Smooth muscle cell (in vitro differentiated cells): ENCODE measurements at regions not wholly inside any gene's neighbourhood (a gene's known extent, or its start where the extent isn't known, plus 50 kb on each side); places are given as distances from the start of the nearest gene placed in this dataset.

Source experiments
- DNase-seq: peaks from one replicate; lab custom pipeline; 2025; ENCODE audit not compliant: unreplicated experiment; lab: John Stamatoyannopoulos, UW
- H2AFZ ChIP-seq: fragments of 200-600 bp; sonication (generic); 2 replicates; pipeline ENCODE4 v1.6.0; 2016; ENCODE audit warnings: antibody characterized with exemption, low read depth, mild to moderate bottlenecking
- H3F3A ChIP-seq: fragments of 200-600 bp; sonication (generic); 2 replicates; pipeline ENCODE4 v1.6.0; 2017; ENCODE audit warnings: antibody characterized with exemption, low read depth
- H3K27ac ChIP-seq: fragments of 200-600 bp; sonication (generic); 2 replicates; pipeline ENCODE4 v1.5.1; 2016; ENCODE audit warnings: low read depth, mild to moderate bottlenecking
- H3K27me3 ChIP-seq: fragments of 200-600 bp; sonication (generic); 2 replicates; pipeline ENCODE4 v1.6.1; 2016; ENCODE audit warnings: low read depth, mild to moderate bottlenecking
- H3K36me3 ChIP-seq: fragments of 200-600 bp; sonication (generic); 2 replicates; pipeline ENCODE4 v1.5.1; 2016; ENCODE audit warnings: low read depth
- H3K4me1 ChIP-seq: fragments of 200-600 bp; sonication (generic); 2 replicates; pipeline ENCODE4 v1.5.1; 2016; ENCODE audit warnings: low read depth
- H3K4me2 ChIP-seq: fragments of 200-600 bp; sonication (generic); 2 replicates; pipeline ENCODE4 v1.6.0; 2016; ENCODE audit warnings: mild to moderate bottlenecking
- H3K4me3 ChIP-seq: fragments of 200-600 bp; sonication (generic); 2 replicates; pipeline ENCODE4 v1.5.1; 2016; ENCODE audit warnings: mild to moderate bottlenecking
- H3K79me2 ChIP-seq: fragments of 200-600 bp; sonication (generic); 2 replicates; pipeline ENCODE4 v1.6.0; 2016; ENCODE audit warnings: low read depth, mild to moderate bottlenecking
- H3K9ac ChIP-seq: fragments of 200-600 bp; sonication (generic); 2 replicates; pipeline ENCODE4 v1.6.0; 2016; ENCODE audit warnings: low read depth
- H3K9me3 ChIP-seq: fragments of 200-600 bp; sonication (generic); replicated peaks from 2 replicates; pipeline ENCODE4 v1.5.1; 2016; ENCODE audit warnings: low read depth
- H4K20me1 ChIP-seq: fragments of 200-600 bp; sonication (generic); 2 replicates; pipeline ENCODE4 v1.6.0; 2016; ENCODE audit warnings: low read depth
- WGBS: methylation state at CpG from one replicate; pipeline ENCODE4 v1.1.7; 2016; ENCODE audit warnings: low lambda C conversion rate; 5-methylcytosine and 5-hydroxymethylcytosine counted together
- TF ChIP-seq, protein P1 (sequence below): fragments of 200-600 bp; sonication (generic); IDR thresholded peaks from 2 replicates; pipeline ENCODE4 v1.5.1; 2017; ENCODE audit warnings: borderline replicate concordance, mild to moderate bottlenecking, antibody characterized with exemption; ENCODE audit not compliant: insufficient read depth, poor library complexity, severe bottlenecking

DNA sequence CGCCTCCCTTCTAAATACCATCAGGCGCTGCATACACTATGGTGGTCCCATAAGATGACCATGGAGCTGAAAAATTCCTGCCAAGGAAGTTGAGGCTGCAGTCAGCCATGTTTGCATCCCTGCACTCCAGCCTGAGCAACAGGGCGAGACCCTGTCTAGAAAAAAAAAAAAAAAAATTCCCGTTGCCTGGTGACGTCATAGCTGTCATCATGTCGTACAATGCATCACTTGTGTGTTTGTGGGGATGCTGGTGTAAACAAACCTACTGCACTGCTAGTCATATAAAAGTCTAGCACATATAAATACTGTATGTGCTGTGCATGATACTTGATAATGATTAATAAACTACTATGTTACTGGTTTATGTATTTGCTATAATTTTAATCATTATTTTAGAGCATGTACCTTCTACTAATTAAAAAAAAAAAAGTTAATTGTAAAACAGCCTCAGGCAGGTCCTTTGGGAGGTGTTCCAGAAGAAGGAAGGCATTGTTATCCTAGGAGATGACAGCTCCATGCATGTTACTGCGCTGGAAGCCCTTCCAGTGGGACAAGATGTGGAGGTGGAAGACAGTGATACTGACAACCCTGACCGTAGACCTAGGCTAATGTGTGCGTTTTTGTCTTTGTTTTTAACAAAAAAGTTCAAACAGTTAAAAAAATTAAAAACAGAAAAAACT lies 132.6 kb downstream of the BANF2 start:
- TF ChIP-seq, protein P1, sequence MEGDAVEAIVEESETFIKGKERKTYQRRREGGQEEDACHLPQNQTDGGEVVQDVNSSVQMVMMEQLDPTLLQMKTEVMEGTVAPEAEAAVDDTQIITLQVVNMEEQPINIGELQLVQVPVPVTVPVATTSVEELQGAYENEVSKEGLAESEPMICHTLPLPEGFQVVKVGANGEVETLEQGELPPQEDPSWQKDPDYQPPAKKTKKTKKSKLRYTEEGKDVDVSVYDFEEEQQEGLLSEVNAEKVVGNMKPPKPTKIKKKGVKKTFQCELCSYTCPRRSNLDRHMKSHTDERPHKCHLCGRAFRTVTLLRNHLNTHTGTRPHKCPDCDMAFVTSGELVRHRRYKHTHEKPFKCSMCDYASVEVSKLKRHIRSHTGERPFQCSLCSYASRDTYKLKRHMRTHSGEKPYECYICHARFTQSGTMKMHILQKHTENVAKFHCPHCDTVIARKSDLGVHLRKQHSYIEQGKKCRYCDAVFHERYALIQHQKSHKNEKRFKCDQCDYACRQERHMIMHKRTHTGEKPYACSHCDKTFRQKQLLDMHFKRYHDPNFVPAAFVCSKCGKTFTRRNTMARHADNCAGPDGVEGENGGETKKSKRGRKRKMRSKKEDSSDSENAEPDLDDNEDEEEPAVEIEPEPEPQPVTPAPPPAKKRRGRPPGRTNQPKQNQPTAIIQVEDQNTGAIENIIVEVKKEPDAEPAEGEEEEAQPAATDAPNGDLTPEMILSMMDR, result no peak
- DNase-seq, result no peak
- WGBS, result 80% methylated on average over 9 of the region's 9 CpGs
- Histone ChIP-seq H3K4me1 (peaks cover 14% of the 10 kb centered on the region), H4K20me1 (no peaks in the 10 kb centered on the region), H3K36me3 (no peaks in the 10 kb centered on the region), H3K4me3 (no peak overlapping the region), H3K9me3 (no peaks in the 10 kb centered on the region), H3K79me2 (no peaks in the 10 kb centered on the region), H3K4me2 (peak overlapping the region; percentile 33), H3K27ac (peak overlapping the region; percentile 74), H3K27me3 (no peaks in the 10 kb centered on the region), H2AFZ (peak overlapping the region; percentile 57), H3F3A (peaks cover 10% of the 10 kb centered on the region), H3K9ac (no peak overlapping the region)

DNA sequence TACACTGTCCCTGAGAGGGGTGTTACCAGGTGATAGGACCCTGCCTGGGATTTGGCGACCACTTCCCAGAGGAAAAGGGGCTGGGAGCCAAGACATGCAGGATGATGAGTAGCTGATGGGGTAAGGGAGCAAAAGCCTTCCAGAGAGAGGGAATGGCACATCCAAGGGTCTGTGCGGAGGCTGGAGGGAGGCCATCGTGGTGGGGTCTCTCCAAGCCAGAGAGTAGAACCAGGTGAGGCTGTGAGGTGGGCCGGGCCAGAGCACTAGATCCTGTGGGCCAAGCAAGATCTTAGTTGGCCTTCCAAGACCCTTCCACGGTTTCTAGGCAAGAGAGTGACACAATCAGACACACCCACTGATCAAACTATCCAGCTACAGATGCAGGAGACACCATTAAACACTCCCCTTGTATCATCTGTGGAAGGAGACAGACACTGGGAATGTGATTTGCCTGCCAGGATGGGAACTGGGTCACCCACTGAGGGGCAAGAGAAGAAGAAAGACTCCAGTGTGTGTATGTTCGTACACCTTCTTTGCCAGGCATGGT lies 128.9 kb downstream of the BANF2 start:
- peaks cover 5% of the 10 kb centered on the region for H3F3A ChIP-seq
- no peak overlapping the region for H3K4me2 ChIP-seq
- 95% methylated on average over 6 of the region's 6 CpGs for WGBS
- H3K36me3 ChIP-seq, result no peaks in the 10 kb centered on the region
- no peaks in the 10 kb centered on the region for H3K79me2 ChIP-seq
- H3K4me1 ChIP-seq, result no peaks in the 10 kb centered on the region
- H2AFZ ChIP-seq, result no peak overlapping the region
- H3K27me3 ChIP-seq, result no peaks in the 10 kb centered on the region
- H3K9ac ChIP-seq, result no peak overlapping the region
- no peak overlapping the region for H3K4me3 ChIP-seq
- DNase-seq, result no peak
- no peaks in the 10 kb centered on the region for H3K9me3 ChIP-seq
- H3K27ac ChIP-seq, result no peak overlapping the region
- TF ChIP-seq, protein P1, result no peak
- H4K20me1 ChIP-seq, result no peaks in the 10 kb centered on the region

GRCh38 chr20:17827759-17828559 lies 128.2 kb downstream of the BANF2 start:
- H3F3A ChIP-seq, result no peaks in the 10 kb centered on the region
- WGBS, result 94% methylated on average over 13 of the region's 13 CpGs
- H3K79me2 ChIP-seq, result no peaks in the 10 kb centered on the region
- no peak overlapping the region for H3K4me3 ChIP-seq
- H3K4me1 ChIP-seq, result no peaks in the 10 kb centered on the region
- H3K36me3 ChIP-seq, result no peaks in the 10 kb centered on the region
- no peaks in the 10 kb centered on the region for H3K9me3 ChIP-seq
- no peak overlapping the region for H2AFZ ChIP-seq
- TF ChIP-seq, protein P1, result no peak
- no peak overlapping the region for H3K9ac ChIP-seq
- H3K27ac ChIP-seq, result no peak overlapping the region
- no peaks in the 10 kb centered on the region for H3K27me3 ChIP-seq
- DNase-seq, result no peak
- no peaks in the 10 kb centered on the region for H4K20me1 ChIP-seq
- no peak overlapping the region for H3K4me2 ChIP-seq
